ENCODE measurements at regions not wholly inside any gene's neighbourhood (a gene's known extent, or its start where the extent isn't known, plus 50 kb on each side); places are given as distances from the start of the nearest gene placed in this dataset.

GRCh38 chr7:67743501-67743900 is 746.9 kb downstream of the TYW1 start:
- no peak for DNase-seq (ENCODE audit: extremely low read depth, insufficient read length)
- H3K27me3 ChIP-seq (replicated peaks; ENCODE audit: control insufficient read depth, insufficient read depth, low read length): no peaks in the 10 kb centered on the region
- TF ChIP-seq, protein P1, sequence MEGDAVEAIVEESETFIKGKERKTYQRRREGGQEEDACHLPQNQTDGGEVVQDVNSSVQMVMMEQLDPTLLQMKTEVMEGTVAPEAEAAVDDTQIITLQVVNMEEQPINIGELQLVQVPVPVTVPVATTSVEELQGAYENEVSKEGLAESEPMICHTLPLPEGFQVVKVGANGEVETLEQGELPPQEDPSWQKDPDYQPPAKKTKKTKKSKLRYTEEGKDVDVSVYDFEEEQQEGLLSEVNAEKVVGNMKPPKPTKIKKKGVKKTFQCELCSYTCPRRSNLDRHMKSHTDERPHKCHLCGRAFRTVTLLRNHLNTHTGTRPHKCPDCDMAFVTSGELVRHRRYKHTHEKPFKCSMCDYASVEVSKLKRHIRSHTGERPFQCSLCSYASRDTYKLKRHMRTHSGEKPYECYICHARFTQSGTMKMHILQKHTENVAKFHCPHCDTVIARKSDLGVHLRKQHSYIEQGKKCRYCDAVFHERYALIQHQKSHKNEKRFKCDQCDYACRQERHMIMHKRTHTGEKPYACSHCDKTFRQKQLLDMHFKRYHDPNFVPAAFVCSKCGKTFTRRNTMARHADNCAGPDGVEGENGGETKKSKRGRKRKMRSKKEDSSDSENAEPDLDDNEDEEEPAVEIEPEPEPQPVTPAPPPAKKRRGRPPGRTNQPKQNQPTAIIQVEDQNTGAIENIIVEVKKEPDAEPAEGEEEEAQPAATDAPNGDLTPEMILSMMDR (IDR thresholded peaks at IDR 0.05; ENCODE audit: insufficient read depth, low read length, poor library complexity, severe bottlenecking): no peak
- no peaks in the 10 kb centered on the region for H3K36me3 ChIP-seq (ENCODE audit: control insufficient read depth, insufficient read depth, low read length)
- no peak overlapping the region for H3K4me3 ChIP-seq (replicated peaks; ENCODE audit: low read depth, low read length)

GRCh38 chr7:67752227-67752626 is 755.6 kb downstream of the TYW1 start:
- H3K4me3 ChIP-seq (replicated peaks; ENCODE audit: low read depth, low read length): no peak overlapping the region
- TF ChIP-seq, protein P1 (IDR thresholded peaks at IDR 0.05; ENCODE audit: insufficient read depth, low read length, poor library complexity, severe bottlenecking): no peak
- DNase-seq (ENCODE audit: extremely low read depth, insufficient read length): no peak
- no peaks in the 10 kb centered on the region for H3K27me3 ChIP-seq (replicated peaks; ENCODE audit: control insufficient read depth, insufficient read depth, low read length)
- H3K36me3 ChIP-seq (ENCODE audit: control insufficient read depth, insufficient read depth, low read length): no peaks in the 10 kb centered on the region

DNA sequence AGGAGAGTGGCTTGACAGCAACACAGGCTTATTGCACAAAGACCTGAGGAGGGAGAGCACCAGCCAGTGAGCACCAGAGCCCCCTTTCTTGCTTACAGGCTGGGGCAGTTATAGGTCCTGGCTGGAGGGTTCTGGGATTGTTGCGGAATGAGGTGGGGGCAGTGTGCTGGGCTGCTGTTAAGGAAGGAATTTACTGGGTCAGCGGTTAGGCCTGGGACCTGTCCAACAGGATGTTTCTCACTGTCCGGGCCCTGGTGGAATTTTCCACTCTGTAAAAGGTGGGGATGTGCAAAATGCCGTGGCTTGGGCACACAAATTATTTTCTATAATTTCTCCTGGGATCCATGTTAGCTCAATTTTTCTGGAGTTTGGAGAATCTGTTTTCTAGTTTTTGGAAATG is 757.3 kb downstream of the TYW1 start:
- TF ChIP-seq, protein P1 (IDR thresholded peaks at IDR 0.05; ENCODE audit: insufficient read depth, low read length, poor library complexity, severe bottlenecking): no peak
- DNase-seq (ENCODE audit: extremely low read depth, insufficient read length): no peak
- no peaks in the 10 kb centered on the region for H3K36me3 ChIP-seq (ENCODE audit: control insufficient read depth, insufficient read depth, low read length)
- no peak overlapping the region for H3K4me3 ChIP-seq (replicated peaks; ENCODE audit: low read depth, low read length)
- no peaks in the 10 kb centered on the region for H3K27me3 ChIP-seq (replicated peaks; ENCODE audit: control insufficient read depth, insufficient read depth, low read length)

- H3K27me3 ChIP-seq (replicated peaks; ENCODE audit: control insufficient read depth, insufficient read depth, low read length): no peaks in the 10 kb centered on the region
- H3K36me3 ChIP-seq (ENCODE audit: control insufficient read depth, insufficient read depth, low read length): no peaks in the 10 kb centered on the region
- DNase-seq (ENCODE audit: extremely low read depth, insufficient read length): no peak
- TF ChIP-seq, protein P1 (IDR thresholded peaks at IDR 0.05; ENCODE audit: insufficient read depth, low read length, poor library complexity, severe bottlenecking): no peak
- no peak overlapping the region for H3K4me3 ChIP-seq (replicated peaks; ENCODE audit: low read depth, low read length)
Observed at GRCh38 chr7:67754651-67755050, 758.0 kb downstream of the TYW1 start.

- TF ChIP-seq, protein P1 (IDR thresholded peaks at IDR 0.05; ENCODE audit: insufficient read depth, low read length, poor library complexity, severe bottlenecking): no peak
- DNase-seq (ENCODE audit: extremely low read depth, insufficient read length): no peak
- Histone ChIP-seq H3K36me3 (ENCODE audit: control insufficient read depth, insufficient read depth, low read length) (no peaks in the 10 kb centered on the region), H3K4me3 (replicated peaks; ENCODE audit: low read depth, low read length) (no peak overlapping the region), H3K27me3 (replicated peaks; ENCODE audit: control insufficient read depth, insufficient read depth, low read length) (no peaks in the 10 kb centered on the region)
Observed at GRCh38 chr7:67758551-67758950, 761.9 kb downstream of the TYW1 start.

DNA sequence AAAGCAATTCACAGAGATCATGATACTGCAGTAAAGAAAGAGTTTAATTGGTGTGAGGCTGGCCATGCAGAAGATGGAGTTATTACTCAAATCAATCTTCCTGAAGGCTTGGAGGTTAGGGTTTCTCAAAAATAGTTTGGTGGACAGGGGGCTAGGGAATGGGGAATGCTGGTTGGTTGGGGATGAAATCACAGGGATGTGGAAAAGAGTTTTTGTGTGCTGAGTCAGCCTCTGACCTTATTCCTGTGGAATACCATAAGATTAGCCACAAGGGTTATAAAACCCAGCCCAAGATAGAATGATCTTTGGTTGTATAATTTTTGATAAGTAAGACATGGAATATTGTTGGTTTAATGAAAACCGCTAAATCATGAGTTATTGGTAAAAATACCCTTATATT is 764.3 kb downstream of the TYW1 start:
- Histone ChIP-seq H3K4me3 (replicated peaks; ENCODE audit: low read depth, low read length) (no peak overlapping the region), H3K27me3 (replicated peaks; ENCODE audit: control insufficient read depth, insufficient read depth, low read length) (no peaks in the 10 kb centered on the region), H3K36me3 (ENCODE audit: control insufficient read depth, insufficient read depth, low read length) (no peaks in the 10 kb centered on the region)
- no peak for DNase-seq (ENCODE audit: extremely low read depth, insufficient read length)
- TF ChIP-seq, protein P1 (IDR thresholded peaks at IDR 0.05; ENCODE audit: insufficient read depth, low read length, poor library complexity, severe bottlenecking): no peak

Measured in GM06990 (cell line).